ENCODE measurements at regions not wholly inside any gene's neighbourhood (a gene's known extent, or its start where the extent isn't known, plus 50 kb on each side); places are given as distances from the start of the nearest gene placed in this dataset.

- H3K9me3 ChIP-seq (ENCODE audit: control insufficient read depth, low read length, poor library complexity, severe bottlenecking), result no peaks in the 10 kb centered on the region
- Mint-ChIP-seq H3K4me3 (no peak overlapping the region), H3K4me1 (no peaks in the 10 kb centered on the region), H3K27me3 (no peaks in the 10 kb centered on the region), H3K27ac (no peak overlapping the region), H3K36me3 (ENCODE audit: low read depth) (no peaks in the 10 kb centered on the region)
- ATAC-seq (no peak), DNase-seq (no peak)
Observed at GRCh38 chr11:92623055-92623454, 346.4 kb upstream of the MTNR1B start.

- no peak overlapping the region for H3K4me3 Mint-ChIP-seq
- no peaks in the 10 kb centered on the region for H3K4me1 Mint-ChIP-seq
- ATAC-seq, result no peak
Observed at GRCh38 chr11:92625894-92626293, 343.6 kb upstream of the MTNR1B start.

GRCh38 chr11:92626624-92627023, 342.8 kb upstream of the MTNR1B start:
- no peak overlapping the region for H3K4me3 Mint-ChIP-seq
- H3K27me3 Mint-ChIP-seq, result no peaks in the 10 kb centered on the region
- ATAC-seq (no peak), DNase-seq (no peak)
- no peak overlapping the region for H3K27ac Mint-ChIP-seq
- H3K36me3 Mint-ChIP-seq (ENCODE audit: low read depth), result no peaks in the 10 kb centered on the region
- no peaks in the 10 kb centered on the region for H3K9me3 ChIP-seq (ENCODE audit: control insufficient read depth, low read length, poor library complexity, severe bottlenecking)
- no peaks in the 10 kb centered on the region for H3K4me1 Mint-ChIP-seq

More at GRCh38 chr11:92625894-92626293, 343.6 kb upstream of the MTNR1B start:
- no peak overlapping the region for H3K27ac Mint-ChIP-seq
- no peak for DNase-seq
- H3K9me3 ChIP-seq (ENCODE audit: control insufficient read depth, low read length, poor library complexity, severe bottlenecking), result no peaks in the 10 kb centered on the region
- H3K36me3 Mint-ChIP-seq (ENCODE audit: low read depth), result no peaks in the 10 kb centered on the region
- H3K27me3 Mint-ChIP-seq, result no peaks in the 10 kb centered on the region

- Mint-ChIP-seq H3K36me3 (ENCODE audit: low read depth) (no peaks in the 10 kb centered on the region), H3K4me3 (no peak overlapping the region), H3K27ac (no peak overlapping the region), H3K4me1 (no peaks in the 10 kb centered on the region), H3K27me3 (no peaks in the 10 kb centered on the region)
- DNase-seq (no peak), ATAC-seq (no peak)
- H3K9me3 ChIP-seq (ENCODE audit: control insufficient read depth, low read length, poor library complexity, severe bottlenecking), result no peaks in the 10 kb centered on the region
Observed at GRCh38 chr11:92627615-92628256, 341.7 kb upstream of the MTNR1B start.

- H3K4me1 Mint-ChIP-seq, result no peaks in the 10 kb centered on the region
- no peak overlapping the region for H3K27ac Mint-ChIP-seq
- no peak for DNase-seq
- H3K36me3 Mint-ChIP-seq (ENCODE audit: low read depth), result no peaks in the 10 kb centered on the region
- H3K27me3 Mint-ChIP-seq, result no peaks in the 10 kb centered on the region
- no peak for ATAC-seq
- no peaks in the 10 kb centered on the region for H3K9me3 ChIP-seq (ENCODE audit: control insufficient read depth, low read length, poor library complexity, severe bottlenecking)
- no peak overlapping the region for H3K4me3 Mint-ChIP-seq
Observed at GRCh38 chr11:92628401-92629292, 340.8 kb upstream of the MTNR1B start.

GRCh38 chr11:92632495-92632894, 337.0 kb upstream of the MTNR1B start:
- H3K36me3 Mint-ChIP-seq (ENCODE audit: low read depth), result no peaks in the 10 kb centered on the region
- ATAC-seq, result no peak

GRCh38 chr11:92633820-92634219, 335.6 kb upstream of the MTNR1B start:
- Mint-ChIP-seq H3K4me3 (no peak overlapping the region), H3K27ac (no peak overlapping the region), H3K36me3 (ENCODE audit: low read depth) (no peaks in the 10 kb centered on the region), H3K4me1 (no peaks in the 10 kb centered on the region), H3K27me3 (no peaks in the 10 kb centered on the region)
- H3K9me3 ChIP-seq (ENCODE audit: control insufficient read depth, low read length, poor library complexity, severe bottlenecking), result no peaks in the 10 kb centered on the region
- DNase-seq, result no peak
- no peak for ATAC-seq

More at GRCh38 chr11:92632495-92632894, 337.0 kb upstream of the MTNR1B start:
- no peaks in the 10 kb centered on the region for H3K4me1 Mint-ChIP-seq
- no peak for DNase-seq
- no peak overlapping the region for H3K4me3 Mint-ChIP-seq
- no peaks in the 10 kb centered on the region for H3K9me3 ChIP-seq (ENCODE audit: control insufficient read depth, low read length, poor library complexity, severe bottlenecking)
- no peak overlapping the region for H3K27ac Mint-ChIP-seq
- H3K27me3 Mint-ChIP-seq, result no peaks in the 10 kb centered on the region

GRCh38 chr11:92636543-92637188, 332.8 kb upstream of the MTNR1B start:
- ATAC-seq (no peak), DNase-seq (no peak)
- H3K4me3 Mint-ChIP-seq, result no peak overlapping the region
- no peaks in the 10 kb centered on the region for H3K27me3 Mint-ChIP-seq
- H3K9me3 ChIP-seq (ENCODE audit: control insufficient read depth, low read length, poor library complexity, severe bottlenecking), result no peaks in the 10 kb centered on the region
- no peaks in the 10 kb centered on the region for H3K36me3 Mint-ChIP-seq (ENCODE audit: low read depth)
- H3K27ac Mint-ChIP-seq, result no peak overlapping the region
- no peaks in the 10 kb centered on the region for H3K4me1 Mint-ChIP-seq

GRCh38 chr11:92638678-92639077, 330.8 kb upstream of the MTNR1B start:
- Mint-ChIP-seq H3K4me1 (no peaks in the 10 kb centered on the region), H3K27ac (no peak overlapping the region), H3K4me3 (no peak overlapping the region), H3K27me3 (no peaks in the 10 kb centered on the region), H3K36me3 (ENCODE audit: low read depth) (no peaks in the 10 kb centered on the region)
- no peaks in the 10 kb centered on the region for H3K9me3 ChIP-seq (ENCODE audit: control insufficient read depth, low read length, poor library complexity, severe bottlenecking)
- DNase-seq (no peak), ATAC-seq (no peak)

GRCh38 chr11:92642177-92642931, 327.1 kb upstream of the MTNR1B start:
- H3K36me3 Mint-ChIP-seq (ENCODE audit: low read depth), result no peaks in the 10 kb centered on the region
- H3K4me3 Mint-ChIP-seq, result no peak overlapping the region
- no peaks in the 10 kb centered on the region for H3K27me3 Mint-ChIP-seq
- no peak for DNase-seq
- no peaks in the 10 kb centered on the region for H3K4me1 Mint-ChIP-seq
- no peak overlapping the region for H3K27ac Mint-ChIP-seq
- ATAC-seq, result no peak
- no peaks in the 10 kb centered on the region for H3K9me3 ChIP-seq (ENCODE audit: control insufficient read depth, low read length, poor library complexity, severe bottlenecking)

- H3K36me3 Mint-ChIP-seq (ENCODE audit: low read depth), result no peaks in the 10 kb centered on the region
- DNase-seq, result no peak
- H3K4me1 Mint-ChIP-seq, result no peaks in the 10 kb centered on the region
- H3K9me3 ChIP-seq (ENCODE audit: control insufficient read depth, low read length, poor library complexity, severe bottlenecking), result no peaks in the 10 kb centered on the region
- no peak overlapping the region for H3K27ac Mint-ChIP-seq
- no peaks in the 10 kb centered on the region for H3K27me3 Mint-ChIP-seq
- H3K4me3 Mint-ChIP-seq, result no peak overlapping the region
- no peak for ATAC-seq
Observed at GRCh38 chr11:92643827-92644226, 325.6 kb upstream of the MTNR1B start.

- Mint-ChIP-seq H3K27ac (no peak overlapping the region), H3K27me3 (no peaks in the 10 kb centered on the region), H3K4me1 (no peaks in the 10 kb centered on the region), H3K4me3 (no peak overlapping the region), H3K36me3 (ENCODE audit: low read depth) (no peaks in the 10 kb centered on the region)
- DNase-seq, result no peak
- no peaks in the 10 kb centered on the region for H3K9me3 ChIP-seq (ENCODE audit: control insufficient read depth, low read length, poor library complexity, severe bottlenecking)
- ATAC-seq, result no peak
Observed at GRCh38 chr11:92644595-92645445, 324.6 kb upstream of the MTNR1B start.
